ENCODE measurements at regions not wholly inside any gene's neighbourhood (a gene's known extent, or its start where the extent isn't known, plus 50 kb on each side); places are given as distances from the start of the nearest gene placed in this dataset.
"Not testable (repeated sequence)": the region's sequence is repeated elsewhere in the genome, so short reads cannot be mapped to it uniquely, and the experiment has no call there.

DNA sequence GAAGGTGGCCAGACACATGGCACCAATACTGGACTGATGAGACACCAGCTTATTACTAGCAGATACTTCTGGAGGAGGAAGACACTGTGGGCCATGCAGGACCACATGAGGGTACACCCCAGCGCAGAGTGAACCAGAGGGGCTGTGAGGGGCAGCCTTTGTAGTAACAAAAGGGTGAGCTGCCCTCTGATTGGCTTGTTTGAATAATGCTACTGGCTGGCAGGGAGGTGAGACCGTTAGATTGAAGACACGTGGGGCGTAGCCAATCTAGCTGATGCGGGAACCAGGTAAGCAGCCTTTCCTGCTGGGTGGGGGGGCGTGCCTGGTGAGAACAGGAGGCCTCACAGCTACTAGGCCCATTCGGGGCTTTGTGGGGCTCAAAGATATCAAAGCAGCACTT, 102.8 kb upstream of the SEC14L1 start:
- no peak for DNase-seq

DNA sequence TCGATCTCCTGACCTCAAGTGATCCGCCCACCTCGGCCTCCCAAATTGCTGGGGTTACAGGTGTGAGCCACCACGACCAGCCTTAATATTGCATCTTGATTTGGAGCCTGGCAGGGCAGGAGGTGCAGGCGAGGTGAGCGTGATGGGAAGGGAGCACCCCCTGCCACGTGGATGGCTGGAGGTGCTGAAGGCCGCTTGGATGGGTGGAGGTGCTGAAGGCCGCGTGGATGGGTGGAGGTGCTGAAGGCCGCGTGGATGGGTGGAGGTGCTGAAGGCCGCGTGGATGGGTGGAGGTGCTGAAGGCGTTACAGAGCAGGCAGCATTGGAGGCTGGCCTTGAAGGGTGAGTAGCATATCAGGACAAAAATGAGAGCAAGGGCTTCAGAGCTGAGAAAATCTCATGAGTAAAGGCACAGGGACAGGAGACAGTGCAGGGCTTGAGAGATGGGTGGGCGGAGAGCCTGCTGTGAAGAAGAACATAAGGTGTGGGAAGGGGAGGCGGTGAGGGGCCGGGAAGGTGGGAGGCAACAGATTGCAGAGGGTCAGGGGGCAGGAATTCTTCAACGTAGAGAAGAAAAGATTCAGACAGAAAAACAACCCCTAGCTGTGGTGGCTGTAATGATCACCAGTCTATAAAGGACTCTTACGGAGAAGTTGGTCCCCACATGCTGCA, 101.7 kb upstream of the SEC14L1 start:
- no peak for DNase-seq

DNA sequence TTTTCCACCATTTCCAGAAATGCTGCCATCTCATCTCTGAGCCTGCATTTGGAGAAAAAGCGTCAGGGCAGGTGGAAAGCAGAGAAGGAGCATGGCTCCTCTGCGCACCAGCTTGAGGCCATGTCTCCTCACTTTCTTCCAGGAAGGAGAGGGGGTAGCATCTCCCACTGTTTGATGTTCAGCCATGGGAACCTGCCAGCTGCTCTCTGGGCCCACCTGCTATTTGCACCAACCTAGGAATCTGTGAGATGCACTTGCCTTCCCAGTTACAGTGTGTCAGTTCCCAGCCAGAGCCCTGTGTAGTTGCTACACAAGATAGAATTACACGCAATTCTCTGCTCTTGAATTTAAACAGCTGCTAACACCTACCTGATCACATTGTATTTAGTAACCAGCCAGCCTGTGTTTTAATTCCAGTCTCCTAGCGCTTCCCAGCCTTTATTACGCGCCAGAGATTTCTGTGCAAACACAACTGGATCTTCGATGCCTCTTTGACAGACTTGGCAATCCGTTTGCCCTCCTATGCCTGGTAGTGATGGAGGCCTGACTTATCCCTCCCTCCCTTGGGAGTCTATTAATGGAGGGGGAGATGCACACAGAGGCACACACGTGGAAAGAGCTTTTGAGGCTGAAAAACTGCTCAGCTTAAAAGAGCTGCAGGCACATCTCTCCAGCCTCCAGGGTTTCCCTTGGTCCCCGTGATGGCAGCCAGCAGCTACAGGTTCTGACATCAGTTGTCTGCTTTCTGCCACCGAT, 98.1 kb upstream of the SEC14L1 start:
- DNase-seq: no peak

DNA sequence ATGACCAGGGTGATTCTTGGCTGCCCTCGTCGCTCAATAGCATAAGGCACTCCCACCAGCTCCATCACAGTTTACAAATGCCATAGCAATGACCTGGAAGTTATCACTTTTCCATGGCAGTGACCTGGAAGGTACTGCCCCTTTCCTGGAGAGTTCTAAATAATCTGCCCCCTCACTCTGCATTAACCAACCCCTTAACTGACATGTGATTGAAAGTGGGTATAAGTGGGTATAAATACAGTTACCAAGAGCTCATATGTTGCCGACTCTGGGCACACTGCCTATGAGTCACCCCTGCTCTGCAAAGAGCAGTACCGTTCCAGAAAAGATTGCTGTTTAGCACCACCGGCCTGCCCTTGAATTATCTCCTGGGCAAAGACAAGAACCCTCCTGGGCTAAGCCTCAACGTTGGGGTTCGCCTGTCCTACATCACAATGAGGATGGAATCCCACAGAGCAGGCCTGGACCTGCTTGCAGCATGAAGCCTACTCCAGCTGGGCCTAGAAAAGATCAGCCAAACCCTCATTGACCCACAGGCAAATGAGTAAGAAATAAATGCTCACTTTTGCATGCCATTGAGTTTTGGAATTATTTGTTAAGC, 95.2 kb upstream of the SEC14L1 start:
- no peak for DNase-seq

DNA sequence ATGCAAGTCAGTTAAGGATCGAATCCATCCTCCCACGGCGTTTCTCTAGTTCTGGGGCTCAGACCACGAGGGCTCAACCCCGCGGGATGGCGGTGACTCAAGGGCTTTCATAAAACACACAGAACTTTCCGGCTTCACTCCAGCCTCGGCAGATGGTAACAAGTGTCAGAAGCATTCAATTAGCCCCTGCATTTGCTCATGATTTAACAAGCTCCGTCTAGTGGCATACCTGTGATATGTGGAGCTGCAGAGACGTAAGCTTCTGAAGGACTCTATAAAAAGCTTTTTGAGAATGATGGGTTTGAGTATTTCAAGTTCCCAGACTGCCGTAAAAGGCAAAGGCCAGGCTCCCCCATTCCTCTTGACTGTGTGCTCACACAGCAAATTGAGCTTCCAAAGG, 91.3 kb upstream of the SEC14L1 start:
- DNase-seq: no peak

DNA sequence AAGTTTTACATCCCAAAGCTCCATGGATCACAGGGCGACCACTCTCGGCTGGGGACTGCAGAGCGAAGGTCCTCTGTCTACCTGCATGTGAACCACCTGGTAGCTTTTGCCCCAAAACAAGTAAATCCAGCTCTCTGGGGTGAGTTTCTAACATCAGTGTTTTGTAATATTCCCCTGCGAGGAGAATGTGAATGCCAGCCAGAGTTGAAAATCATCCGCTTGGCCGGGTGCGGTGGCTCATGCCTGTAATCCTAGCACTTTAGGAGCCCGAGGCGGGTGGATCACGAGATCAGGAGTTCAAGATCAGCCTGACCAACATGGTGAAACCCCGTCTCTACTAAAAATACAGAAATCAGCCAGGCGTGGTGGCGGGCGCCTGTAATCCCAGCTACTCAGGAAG, 89.9 kb upstream of the SEC14L1 start:
- DNase-seq: not testable (repeated sequence)

DNA sequence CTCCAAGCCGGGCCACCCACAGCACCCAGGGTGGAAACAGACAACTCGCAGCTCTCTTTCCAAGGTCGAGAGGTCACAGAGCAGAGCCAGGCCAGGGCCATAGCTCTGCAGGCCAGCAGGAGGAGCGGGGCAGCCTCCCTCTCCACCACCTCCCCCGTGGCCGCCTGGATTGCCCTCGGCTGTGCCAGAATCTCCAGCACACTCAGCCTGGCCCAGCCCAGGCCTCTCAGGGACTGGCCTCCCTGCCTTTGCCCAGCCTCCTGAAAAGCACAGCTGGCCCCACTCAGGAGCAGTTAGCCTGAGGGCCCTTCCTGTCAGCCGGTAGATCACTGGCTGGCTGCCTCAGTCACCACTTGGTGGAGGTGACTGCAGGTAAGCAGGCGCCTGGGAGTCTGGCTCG, 85.8 kb upstream of the SEC14L1 start:
- DNase-seq: no peak

DNA sequence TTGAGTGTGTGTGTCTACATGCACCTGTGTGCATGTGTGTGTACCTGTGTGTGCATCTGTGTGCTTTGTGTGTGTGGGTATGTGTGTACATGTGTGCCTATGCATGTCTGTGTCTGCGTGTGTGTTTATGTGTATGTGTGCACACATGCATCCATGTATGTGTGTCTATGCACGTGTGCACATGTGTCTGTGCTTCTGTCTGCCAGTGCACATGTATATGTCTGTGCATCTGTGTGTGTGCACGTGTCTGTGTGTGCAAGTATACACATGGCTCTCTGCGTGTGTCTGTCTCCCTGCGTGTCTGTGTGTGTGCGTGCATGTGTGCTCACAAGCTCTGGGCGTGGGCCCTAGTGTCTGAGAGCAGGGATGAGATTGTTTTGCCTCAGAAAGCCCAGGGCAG, 85.3 kb upstream of the SEC14L1 start:
- no peak for DNase-seq

DNA sequence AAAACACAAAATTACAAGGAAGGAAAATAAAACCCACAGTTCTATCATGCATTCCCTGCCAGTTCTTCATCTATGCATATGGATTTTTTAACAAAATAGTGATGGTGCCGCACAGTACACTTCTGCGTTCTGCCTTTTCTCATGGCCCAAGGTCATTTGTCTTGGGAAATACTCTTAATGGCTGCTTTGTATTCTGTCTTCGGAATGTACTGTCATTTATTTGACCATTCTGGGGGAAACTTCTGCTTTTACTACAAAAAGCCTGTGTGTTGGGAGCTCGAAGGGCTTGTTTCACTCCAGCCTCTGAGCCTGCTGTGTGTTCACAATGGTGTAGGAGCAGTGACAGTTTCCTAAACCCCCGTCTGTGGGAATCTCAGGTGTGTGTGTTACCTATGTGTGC, 82.8 kb upstream of the SEC14L1 start:
- no peak for DNase-seq

DNA sequence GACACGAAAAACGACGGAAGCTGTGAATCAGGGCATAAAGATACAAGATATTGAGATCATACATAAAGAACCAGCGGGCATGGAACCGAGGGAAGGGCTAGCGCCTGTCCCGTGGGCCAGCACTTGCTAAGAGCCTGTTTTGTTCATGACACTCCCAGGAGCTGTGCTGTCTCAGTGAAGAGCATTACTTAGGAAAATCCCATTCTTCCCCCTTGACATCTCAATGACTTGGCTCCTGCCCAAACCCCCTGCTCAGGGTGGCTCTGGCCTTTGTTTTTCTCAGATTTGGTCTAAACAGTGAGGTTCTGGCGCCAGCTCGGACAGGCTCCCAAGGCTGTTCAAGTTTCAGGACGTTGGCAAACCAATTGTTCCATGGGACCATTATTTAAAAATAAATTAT, 79.1 kb upstream of the SEC14L1 start:
- no peak for DNase-seq

DNA sequence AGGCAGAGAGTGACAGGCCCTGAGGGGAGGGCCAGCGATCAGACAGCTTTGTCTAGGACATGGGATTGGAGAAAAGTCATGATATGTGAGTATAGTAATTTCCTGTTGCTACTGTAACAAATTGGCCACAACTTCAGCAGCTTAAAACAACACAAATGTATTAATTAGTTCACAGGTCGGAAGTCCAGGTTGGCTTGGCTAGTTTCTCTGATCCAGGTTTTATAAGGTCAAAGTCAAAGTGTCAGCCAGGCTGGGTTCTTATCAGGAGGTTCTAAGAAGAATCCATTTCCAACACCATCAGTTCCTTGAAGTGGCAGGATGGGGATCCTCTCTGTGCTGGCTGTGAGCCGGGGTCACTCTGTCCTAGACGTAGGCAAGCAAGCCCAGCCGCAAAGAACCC, 76.2 kb upstream of the SEC14L1 start:
- no peak for DNase-seq

DNA sequence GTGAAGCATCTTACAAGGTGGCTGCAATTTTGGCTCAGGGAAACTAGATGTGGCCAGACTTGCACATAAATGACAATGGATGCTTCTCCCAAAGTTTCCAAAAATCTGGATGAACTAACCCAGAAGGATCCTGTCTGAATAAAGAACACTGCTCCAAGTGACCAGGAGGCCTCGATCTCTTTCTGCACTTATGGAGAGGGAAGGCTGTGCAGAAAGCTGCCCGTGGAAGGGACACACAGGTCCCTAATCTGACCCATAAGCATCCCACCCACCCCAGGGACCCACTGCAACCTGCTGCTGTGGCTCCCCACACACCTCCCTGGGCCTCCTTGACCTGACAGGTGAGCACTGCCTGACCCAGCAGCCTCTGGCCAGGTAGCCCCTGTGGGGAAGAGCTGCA, 74.6 kb upstream of the SEC14L1 start:
- DNase-seq: no peak

DNA sequence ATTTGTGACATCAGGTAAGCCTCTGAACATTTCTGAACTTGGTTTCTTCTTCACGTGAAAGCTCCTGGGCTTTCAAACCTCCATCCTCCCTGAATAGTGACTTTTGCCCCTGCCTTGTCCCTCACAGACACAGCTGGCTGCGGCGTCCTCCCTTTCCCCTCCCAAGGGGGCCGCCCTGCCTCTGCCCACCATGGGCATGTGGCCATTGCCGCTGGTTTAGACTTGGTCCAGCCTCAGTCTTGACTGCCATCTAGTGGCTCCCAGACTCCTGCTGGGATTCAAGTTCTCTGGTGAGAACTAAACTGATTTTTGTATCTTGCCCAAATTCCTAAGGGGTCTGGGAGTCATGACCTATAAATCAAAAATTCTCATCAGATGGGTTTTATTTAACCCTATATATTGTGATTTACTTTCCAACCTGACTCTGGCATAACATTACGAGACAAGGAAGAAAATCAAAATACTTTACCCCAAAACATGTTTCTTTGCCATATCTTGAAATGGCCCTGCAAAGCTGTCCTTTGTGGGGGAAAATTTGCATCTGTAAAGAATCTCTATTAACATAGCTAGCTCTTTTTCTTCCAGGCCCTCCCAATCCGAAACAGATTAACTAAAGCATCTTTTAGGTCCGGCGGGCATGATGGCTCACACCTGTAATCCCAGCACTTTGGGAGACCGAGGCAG, 73.9 kb upstream of the SEC14L1 start:
- DNase-seq: peak; percentile 44 to 58

DNA sequence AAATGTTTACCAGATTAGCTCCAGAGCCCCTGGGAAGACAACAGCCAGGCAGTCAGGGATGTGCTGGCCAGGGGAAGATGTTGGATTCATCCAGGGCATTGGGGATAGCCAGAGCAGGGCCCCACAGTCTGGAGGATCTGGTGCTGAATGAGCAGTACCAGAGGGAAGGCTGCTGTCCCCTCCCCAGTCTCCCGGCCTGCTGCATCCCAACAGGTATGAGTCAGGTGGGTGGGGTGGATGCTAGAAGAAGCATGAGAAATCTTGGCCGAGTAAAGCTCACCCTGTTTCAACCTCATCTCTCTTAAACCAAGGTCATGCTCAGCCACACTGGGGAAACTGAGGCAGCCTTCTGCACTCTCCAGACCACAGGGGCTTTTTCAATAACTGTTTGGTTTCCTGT, 71.9 kb upstream of the SEC14L1 start:
- no peak for DNase-seq

DNA sequence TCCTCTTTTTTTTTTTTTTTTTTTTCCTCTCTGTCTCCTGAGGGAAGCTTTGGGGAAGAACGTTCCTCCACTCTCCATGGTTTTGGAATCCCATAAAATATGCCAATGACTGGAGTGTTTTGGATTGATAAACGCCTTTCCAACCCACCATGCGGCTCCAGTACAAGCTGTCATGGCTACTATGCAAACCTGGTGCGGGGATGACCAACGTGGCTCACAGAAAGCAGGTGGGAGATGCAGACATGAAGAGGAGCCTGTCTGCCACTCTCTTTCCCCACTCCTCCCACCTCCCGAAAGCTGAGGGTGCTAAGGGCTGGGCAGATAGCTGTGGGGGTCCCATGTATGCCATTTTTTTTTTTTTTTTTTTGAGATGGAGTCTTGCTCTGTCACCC, 69.9 kb upstream of the SEC14L1 start:
- DNase-seq: no peak

DNA sequence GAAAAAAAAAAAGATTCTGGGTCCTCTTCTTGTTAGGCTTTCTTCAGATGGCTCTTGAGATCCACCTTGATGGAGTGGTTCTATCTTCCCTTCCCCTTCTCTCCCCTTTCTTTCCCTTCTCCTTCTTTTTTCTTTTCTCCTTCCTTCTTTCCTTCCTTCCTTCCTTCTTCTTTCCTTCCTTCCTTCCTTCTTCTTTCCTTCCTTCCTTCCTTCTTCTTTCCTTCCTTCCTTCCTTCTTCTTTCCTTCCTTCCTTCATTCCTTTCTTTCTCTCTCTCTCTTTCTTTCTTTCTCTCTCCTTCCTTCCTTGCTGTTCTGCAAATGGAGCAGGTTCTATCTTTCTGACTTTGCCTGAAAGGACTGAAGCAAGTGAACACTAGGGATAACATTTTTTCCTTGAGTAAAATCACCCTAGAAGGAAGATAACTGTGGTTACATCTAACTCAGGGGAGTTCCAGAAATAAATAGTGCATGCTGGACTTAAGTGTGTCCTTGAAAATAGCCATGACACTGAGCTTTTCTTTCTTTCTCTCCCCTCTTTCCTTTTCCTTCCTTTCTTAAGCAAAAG, 68.8 kb upstream of the SEC14L1 start:
- DNase-seq: no peak

DNA sequence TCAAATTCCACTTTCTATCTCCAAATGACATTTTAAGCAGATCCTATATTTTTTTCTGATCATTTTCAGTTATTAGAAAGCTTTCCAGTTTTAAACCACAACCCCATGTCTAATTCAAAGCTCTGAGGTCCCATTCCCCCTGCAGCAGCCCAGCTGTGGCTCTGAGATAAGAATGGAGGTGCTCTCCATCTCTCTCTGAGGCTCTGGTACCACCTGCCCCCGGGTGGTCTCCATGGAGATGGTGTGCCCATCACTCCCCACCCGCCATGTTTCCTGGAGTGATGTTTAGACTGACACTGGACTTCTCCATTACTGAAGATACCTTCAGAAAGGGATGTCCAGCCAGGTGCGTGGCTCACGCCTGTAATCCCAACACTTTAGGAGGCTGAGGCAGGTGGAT, 68.1 kb upstream of the SEC14L1 start:
- DNase-seq: no peak

DNA sequence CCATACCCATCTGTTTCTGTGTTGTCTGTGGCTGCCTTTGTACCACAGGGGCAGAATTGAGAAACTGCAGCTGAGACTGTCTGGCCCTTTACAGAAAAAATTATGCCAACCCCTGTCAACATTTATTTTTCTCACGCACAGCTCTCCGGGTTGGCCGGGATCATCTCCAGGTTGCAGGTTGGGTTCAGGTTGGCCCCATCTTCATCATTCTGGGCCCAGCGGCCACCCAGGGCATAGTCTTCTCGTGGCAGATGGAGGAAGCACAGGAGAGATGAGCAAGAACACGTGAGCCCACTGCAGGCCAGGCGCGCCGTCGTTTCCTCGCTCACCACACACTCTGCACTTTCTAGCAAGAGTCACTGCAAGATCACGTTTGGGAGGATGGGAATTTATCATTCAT, 66.1 kb upstream of the SEC14L1 start:
- DNase-seq: no peak

DNA sequence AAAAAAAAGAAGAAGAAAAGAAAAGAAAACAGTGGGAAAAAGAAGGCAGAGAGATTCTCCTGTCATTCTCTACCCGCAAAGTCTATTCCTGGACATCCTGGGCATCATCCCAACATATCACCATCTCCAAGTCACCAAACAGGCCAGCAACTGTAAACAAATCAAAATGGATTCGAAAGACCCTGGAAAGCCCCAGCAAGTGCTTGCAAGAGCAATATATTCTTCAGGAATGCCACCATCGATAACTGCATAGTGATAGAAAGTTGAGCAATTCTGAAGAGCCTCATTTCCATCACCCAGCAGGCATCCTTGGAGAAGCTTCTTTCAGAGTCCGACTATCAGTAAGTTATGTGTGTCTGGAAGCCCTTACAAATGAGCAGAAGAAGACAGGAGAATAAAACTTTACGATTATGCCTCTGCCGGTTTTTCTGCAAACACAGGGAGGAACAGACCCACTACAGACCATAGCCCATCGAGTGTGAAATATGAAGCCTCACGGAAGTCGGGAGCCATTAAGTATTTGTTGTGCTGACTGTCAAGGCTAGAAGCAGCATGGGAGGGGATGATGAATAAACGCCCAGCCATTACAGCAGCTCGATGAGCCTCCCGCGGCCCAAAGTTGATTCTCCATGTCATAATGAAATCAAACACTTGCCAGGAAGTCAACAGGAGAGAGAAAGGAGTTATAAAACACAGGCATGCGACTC, 64.5 kb upstream of the SEC14L1 start:
- DNase-seq: no peak

DNA sequence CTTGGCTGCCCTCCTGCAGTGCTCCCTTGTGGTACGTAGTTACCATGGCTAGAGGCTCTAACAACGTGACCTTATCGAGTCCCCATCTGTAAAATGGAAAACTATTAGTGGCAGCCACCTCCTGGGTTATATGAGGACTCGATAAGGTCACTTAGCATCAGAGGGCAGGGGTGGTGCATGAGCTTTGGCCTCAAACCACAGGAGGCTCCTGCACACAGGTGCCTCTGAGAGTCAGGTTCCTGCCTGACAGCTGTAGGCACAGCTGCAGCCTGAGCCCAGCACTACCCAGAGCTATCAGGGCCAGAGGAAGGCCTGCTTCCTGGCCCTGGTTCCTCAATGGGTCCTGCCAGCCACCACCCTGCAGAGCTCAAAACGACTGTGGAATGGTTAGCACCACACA, 57.2 kb upstream of the SEC14L1 start:
- DNase-seq: no peak

DNA sequence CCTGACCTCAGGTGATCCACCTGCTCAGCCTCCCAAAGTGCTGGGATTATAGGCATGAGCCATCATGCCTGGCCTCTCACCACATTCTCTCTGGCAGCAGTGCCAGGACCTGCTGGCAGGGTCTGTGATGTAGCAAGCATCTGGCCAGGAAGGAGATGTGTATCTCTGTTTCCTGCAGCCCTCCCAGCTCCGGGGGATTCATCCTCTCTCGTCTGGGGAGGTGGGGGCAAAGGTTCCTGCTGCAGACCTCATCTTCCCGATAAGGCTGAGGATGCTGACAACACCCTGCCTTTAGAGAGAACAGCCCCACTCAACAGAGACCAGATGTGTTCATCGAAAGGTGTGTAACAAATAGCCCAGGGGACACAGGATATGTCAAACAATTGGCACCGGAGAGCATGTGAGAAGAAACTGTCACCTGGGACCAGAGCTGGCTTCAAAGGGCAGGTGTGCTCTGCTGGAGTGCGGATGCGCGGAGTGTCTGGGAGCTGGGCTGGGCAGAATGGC, 54.8 kb upstream of the SEC14L1 start:
- no peak for DNase-seq

DNA sequence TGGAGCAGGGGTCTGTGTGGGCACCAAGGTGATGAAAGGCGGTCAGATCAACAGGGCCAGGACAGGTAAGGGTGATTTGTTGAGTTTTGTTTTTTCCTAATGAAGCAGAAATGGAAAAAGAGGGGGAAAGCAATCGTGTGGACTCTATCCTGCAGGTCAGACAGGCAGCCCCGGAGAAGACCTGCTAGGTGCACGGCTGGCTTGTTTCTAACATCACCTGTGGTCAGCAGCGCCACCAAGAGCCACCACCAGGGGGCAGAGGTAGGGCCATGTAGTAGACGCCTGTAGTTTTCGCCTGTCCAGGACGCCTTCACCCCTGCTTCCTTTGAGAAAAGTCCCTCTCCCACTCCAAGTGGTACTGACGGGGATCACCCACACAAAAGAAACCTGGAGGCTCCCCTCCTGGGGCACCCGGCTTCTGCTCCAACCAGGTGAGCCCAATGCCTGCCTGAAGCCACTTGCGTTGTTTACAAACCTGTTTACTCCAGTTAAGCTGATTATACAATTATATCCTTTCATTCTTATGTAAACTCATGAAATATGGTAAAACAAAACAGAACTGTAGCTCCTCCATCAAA, 54.2 kb upstream of the SEC14L1 start:
- DNase-seq: peak; percentile 77 to 83

Measured in inflammatory macrophage (primary cell).